ENCODE measurements at regions not wholly inside any gene's neighbourhood (a gene's known extent, or its start where the extent isn't known, plus 50 kb on each side); places are given as distances from the start of the nearest gene placed in this dataset.
"Not testable (repeated sequence)": the region's sequence is repeated elsewhere in the genome, so short reads cannot be mapped to it uniquely, and the experiment has no call there.

DNA sequence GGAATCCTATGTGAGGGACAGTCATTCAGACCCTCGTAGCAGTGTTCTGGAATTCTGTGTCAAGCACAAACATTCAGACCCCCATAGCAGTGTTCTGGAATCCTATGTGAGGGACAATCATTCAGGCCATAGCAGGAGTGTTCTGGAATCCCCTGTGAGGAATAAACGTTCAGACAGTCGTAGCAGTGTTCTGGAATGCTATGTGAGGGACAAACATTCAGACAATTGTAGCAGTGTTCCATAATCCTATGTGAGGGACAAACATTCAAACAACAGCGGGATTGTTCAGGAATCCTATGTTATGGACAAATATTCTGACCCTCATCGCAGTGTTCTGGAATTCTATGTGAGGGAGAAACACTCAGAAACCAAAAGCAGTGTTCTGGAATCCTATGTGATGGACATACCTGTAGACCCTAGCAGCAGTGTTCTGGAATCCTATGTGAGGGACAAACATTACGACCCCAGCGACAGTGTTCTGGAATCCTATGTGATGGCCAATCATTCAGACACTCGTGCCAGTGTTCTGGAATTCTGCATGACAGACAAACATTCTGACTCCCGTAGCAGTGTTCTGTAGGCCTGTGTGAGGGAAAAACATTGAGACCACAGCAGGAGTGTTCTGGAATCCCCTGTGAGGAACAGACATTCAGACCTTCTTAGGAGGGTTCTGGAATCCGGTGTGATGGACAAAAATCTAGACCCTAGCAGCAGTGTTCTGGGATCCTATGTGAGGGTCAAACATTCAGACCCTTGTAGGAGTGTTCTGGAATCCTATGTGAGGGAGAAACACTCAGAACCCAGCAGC, 388.1 kb upstream of the SPATA31A5 start:
- not testable (repeated sequence) for H3K27me3 ChIP-seq (ENCODE audit: control insufficient read depth, insufficient read depth, low read length)

GRCh38 chr9:60526694-60527231, 387.4 kb upstream of the SPATA31A5 start:
- DNase-seq; H3K36me3 ChIP-seq (replicated peaks; ENCODE audit: control insufficient read depth, insufficient read depth, low read length); H3K4me3 ChIP-seq (ENCODE audit: insufficient read depth, low read depth, low read length); H3K27me3 ChIP-seq (ENCODE audit: control insufficient read depth, insufficient read depth, low read length): not testable (repeated sequence)

More for the DNA sequence above, 388.1 kb upstream of the SPATA31A5 start:
- DNase-seq; H3K36me3 ChIP-seq (replicated peaks; ENCODE audit: control insufficient read depth, insufficient read depth, low read length); H3K4me3 ChIP-seq (ENCODE audit: insufficient read depth, low read depth, low read length): not testable (repeated sequence)

GRCh38 chr9:60544518-60544917, 369.7 kb upstream of the SPATA31A5 start:
- not testable (repeated sequence) for H3K36me3 ChIP-seq (replicated peaks; ENCODE audit: control insufficient read depth, insufficient read depth, low read length); H3K27me3 ChIP-seq (ENCODE audit: control insufficient read depth, insufficient read depth, low read length); DNase-seq; H3K4me3 ChIP-seq (ENCODE audit: insufficient read depth, low read depth, low read length)

DNA sequence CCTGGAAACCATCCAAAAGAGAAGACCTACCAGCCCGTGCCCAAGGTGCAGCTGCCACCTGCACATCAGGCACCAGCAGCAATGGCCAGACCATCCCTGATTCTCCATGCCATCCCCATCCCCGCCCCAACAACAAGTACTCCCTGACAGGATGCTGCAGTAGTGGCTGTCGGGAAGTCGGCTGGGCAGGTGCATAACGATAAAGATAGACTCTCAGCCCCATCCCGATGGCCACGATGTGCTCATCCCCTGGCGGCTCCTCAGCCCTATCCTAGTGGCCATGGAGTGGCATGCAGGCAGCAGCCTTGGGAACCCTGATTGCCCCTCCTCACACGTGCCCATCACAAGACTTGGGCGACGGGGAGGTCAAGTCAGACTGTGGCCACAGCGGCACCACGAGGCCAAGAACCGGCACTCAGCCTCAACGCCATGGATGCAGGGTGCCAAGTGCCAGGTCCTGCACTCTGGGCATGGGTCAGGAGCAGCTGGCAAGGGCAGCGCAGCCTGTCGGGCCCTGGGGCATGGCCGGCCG, 368.8 kb upstream of the SPATA31A5 start:
- peak; percentile 0 for DNase-seq
- Histone ChIP-seq H3K27me3 (ENCODE audit: control insufficient read depth, insufficient read depth, low read length) (no peaks in the 10 kb centered on the region), H3K36me3 (replicated peaks; ENCODE audit: control insufficient read depth, insufficient read depth, low read length) (no peaks in the 10 kb centered on the region)

DNA sequence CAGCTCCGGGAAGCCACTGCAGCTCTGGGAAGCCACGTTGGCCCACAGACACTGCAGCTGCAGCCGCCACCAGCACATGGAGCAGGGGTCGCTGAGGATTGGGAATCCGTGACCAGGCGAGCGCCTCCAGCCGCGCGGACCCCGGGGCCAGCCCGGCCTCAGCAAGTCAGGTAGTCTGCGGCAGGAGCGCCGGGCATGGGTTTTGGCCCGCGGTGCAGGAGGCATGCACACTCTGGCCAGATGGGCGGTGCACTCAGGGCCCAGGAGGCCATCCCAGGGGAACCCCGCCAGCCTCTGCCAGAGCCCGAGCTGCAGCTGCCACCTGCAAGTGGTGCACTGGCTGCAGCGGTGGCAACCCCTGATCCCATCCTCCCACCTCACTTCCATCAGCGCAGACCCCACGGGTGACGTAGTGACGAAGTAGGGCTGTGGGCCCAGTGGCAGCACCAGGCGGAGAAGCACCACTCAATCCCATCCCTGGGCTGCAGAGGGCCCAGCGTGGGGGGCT, 368.3 kb upstream of the SPATA31A5 start:
- no peaks in the 10 kb centered on the region for H3K36me3 ChIP-seq (replicated peaks; ENCODE audit: control insufficient read depth, insufficient read depth, low read length)

More for the DNA sequence above, 368.8 kb upstream of the SPATA31A5 start:
- H3K4me3 ChIP-seq (ENCODE audit: insufficient read depth, low read depth, low read length) = no peak overlapping the region

GRCh38 chr9:60546406-60546805, 367.8 kb upstream of the SPATA31A5 start:
- Histone ChIP-seq H3K27me3 (ENCODE audit: control insufficient read depth, insufficient read depth, low read length) (no peaks in the 10 kb centered on the region), H3K4me3 (ENCODE audit: insufficient read depth, low read depth, low read length) (no peak overlapping the region), H3K36me3 (replicated peaks; ENCODE audit: control insufficient read depth, insufficient read depth, low read length) (no peaks in the 10 kb centered on the region)
- DNase-seq = peak; percentile 2

More for the DNA sequence above, 368.3 kb upstream of the SPATA31A5 start:
- H3K4me3 ChIP-seq (ENCODE audit: insufficient read depth, low read depth, low read length) = no peak overlapping the region
- H3K27me3 ChIP-seq (ENCODE audit: control insufficient read depth, insufficient read depth, low read length) = no peaks in the 10 kb centered on the region
- peak; percentile 7 for DNase-seq

DNA sequence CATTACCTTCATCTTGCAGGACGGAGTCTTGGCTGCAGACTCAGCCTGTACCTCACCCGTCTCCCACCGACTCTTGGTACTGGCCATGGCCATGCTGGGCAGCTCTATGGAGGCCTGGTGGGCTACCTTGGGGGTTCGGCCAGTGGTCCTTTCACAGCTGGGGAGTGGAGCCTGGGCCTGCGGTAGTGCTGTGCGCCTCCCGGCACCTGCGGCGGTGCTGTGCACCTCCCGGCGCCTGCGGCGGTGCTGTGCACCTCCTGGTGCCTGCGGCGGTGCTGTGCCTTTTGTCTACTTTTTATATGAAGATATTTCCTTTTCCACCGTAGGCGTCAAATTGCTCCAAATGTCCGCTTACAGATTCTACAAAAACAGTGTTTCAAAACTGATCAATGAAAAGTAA, 367.2 kb upstream of the SPATA31A5 start:
- DNase-seq = peak; percentile 4
- H3K4me3 ChIP-seq (ENCODE audit: insufficient read depth, low read depth, low read length); H3K27me3 ChIP-seq (ENCODE audit: control insufficient read depth, insufficient read depth, low read length); H3K36me3 ChIP-seq (replicated peaks; ENCODE audit: control insufficient read depth, insufficient read depth, low read length): not testable (repeated sequence)
